ENCODE measurements at regions not wholly inside any gene's neighbourhood (a gene's known extent, or its start where the extent isn't known, plus 50 kb on each side); places are given as distances from the start of the nearest gene placed in this dataset.

DNA sequence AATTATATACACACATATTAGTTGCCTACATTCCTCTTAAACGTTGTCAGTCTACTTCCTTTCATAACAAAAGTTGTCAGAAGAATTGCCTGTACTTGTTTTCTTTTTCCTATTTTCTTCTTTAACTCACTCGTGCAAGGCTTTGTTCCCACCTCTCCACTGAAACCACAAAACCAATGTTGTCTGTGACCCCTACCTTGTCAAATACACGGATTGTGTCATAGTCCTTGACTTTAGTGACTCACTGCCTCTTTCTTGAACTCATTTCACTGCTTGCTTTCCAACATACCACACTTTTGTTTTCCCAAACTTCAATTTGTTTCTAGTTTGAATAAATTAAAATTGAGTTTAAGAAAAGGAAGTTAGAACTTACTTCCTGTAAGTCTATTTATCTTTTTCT lies 283.9 kb upstream of the AGA start:
- DNase-seq (ENCODE audit: extremely low spot score): no peak
- Histone ChIP-seq H3K4me1 (no peaks in the 10 kb centered on the region), H3K27ac (replicated peaks in 1 of 4) (no peak overlapping the region), H3K4me3 (no peak overlapping the region), H3K27me3 (no peaks in the 10 kb centered on the region), H3K36me3 (no peaks in the 10 kb centered on the region), H3K9me3 (no peaks in the 10 kb centered on the region)
- TF ChIP-seq POLR2AphosphoS5 (IDR thresholded peaks at IDR 0.05) (no peak), POLR2A (IDR thresholded peaks at IDR 0.05; ENCODE audit: low read depth) (no peak), EP300 (IDR thresholded peaks at IDR 0.05) (no peak)
- TF ChIP-seq, protein P1, sequence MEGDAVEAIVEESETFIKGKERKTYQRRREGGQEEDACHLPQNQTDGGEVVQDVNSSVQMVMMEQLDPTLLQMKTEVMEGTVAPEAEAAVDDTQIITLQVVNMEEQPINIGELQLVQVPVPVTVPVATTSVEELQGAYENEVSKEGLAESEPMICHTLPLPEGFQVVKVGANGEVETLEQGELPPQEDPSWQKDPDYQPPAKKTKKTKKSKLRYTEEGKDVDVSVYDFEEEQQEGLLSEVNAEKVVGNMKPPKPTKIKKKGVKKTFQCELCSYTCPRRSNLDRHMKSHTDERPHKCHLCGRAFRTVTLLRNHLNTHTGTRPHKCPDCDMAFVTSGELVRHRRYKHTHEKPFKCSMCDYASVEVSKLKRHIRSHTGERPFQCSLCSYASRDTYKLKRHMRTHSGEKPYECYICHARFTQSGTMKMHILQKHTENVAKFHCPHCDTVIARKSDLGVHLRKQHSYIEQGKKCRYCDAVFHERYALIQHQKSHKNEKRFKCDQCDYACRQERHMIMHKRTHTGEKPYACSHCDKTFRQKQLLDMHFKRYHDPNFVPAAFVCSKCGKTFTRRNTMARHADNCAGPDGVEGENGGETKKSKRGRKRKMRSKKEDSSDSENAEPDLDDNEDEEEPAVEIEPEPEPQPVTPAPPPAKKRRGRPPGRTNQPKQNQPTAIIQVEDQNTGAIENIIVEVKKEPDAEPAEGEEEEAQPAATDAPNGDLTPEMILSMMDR (IDR thresholded peaks at IDR 0.05): no peak
- WGBS: 46% methylated on average over 3 of the region's 3 CpGs
- intact Hi-C loops (cut with DNase I): no loop called here

DNA sequence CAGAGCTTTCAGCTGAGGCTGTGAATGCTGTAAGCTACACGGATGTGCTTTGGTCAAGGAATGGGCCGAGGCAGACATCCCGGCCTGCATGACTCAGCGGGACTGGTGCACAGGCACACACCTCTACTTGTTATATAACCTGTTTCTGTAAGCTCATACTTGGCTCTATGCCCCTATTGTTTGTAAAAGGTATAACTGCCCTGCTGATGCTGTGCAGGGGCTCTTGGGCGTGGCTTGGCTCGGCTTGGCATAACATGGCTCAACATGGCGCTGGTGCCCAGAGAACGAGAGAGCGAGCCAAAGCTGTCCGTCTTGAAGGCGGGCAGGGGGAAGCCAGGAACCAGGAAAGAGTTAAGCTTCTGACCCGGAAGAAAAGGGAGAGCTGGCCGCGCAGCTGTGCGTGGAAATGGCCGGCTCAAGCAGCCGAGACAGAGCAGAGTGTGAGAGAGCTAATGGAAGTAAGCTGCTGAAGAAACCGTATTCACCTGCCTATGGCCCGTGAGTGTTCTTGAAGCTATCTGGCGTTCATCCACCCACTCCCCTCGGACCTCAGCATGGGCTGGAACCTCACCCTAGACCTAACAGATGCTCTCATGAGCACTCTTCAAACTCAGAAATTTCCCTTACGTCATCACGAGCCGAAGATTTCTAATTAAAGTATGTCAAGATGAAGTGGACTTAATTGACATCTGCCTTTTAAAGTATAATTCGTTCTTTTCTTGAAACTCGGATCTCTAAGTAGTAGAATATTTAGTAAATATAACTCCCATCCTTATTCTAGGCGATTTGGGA lies 286.3 kb upstream of the AGA start:
- no peaks in the 10 kb centered on the region for H3K36me3 ChIP-seq
- intact Hi-C loops (cut with DNase I): no loop called here
- H3K4me3 ChIP-seq: no peak overlapping the region
- no peaks in the 10 kb centered on the region for H3K27me3 ChIP-seq
- H3K9me3 ChIP-seq: no peaks in the 10 kb centered on the region
- DNase-seq (ENCODE audit: extremely low spot score): no peak
- no peaks in the 10 kb centered on the region for H3K4me1 ChIP-seq
- TF ChIP-seq, protein P1 (IDR thresholded peaks at IDR 0.05): no peak
- TF ChIP-seq POLR2AphosphoS5 (IDR thresholded peaks at IDR 0.05): no peak
- no peak for TF ChIP-seq POLR2A (IDR thresholded peaks at IDR 0.05; ENCODE audit: low read depth)
- TF ChIP-seq EP300 (IDR thresholded peaks at IDR 0.05): no peak
- no peak overlapping the region for H3K27ac ChIP-seq (replicated peaks in 1 of 4)
- WGBS: 75% methylated on average over 26 of the region's 27 CpGs

DNA sequence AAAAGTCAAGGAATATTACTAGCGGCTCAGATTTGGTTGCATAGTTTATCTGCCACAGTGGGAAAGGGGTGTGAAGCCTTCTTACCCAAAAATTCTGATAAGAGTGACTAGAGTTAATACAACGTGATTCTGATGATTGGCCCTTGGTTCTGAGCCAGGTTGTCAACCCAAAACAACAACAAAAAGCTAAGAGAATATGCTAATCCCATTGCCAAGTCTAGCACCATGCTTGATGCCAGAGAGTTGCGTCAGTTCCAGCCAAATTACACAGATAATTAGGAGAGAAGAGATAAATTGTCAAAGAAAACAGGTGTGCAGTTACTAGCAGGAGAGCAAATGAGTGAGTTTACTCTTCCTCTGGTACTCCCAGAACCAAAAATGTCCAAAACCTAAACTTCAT lies 287.4 kb upstream of the AGA start:
- Histone ChIP-seq H3K4me3 (no peak overlapping the region), H3K27me3 (no peaks in the 10 kb centered on the region), H3K4me1 (no peaks in the 10 kb centered on the region), H3K36me3 (no peaks in the 10 kb centered on the region), H3K9me3 (no peaks in the 10 kb centered on the region), H3K27ac (replicated peaks in 1 of 4) (no peak overlapping the region)
- TF ChIP-seq, protein P1 (IDR thresholded peaks at IDR 0.05): no peak
- no peak for TF ChIP-seq POLR2A (IDR thresholded peaks at IDR 0.05; ENCODE audit: low read depth)
- TF ChIP-seq POLR2AphosphoS5 (IDR thresholded peaks at IDR 0.05): no peak
- no peak for TF ChIP-seq EP300 (IDR thresholded peaks at IDR 0.05)
- WGBS: 52% methylated on average over 3 of the region's 3 CpGs
- DNase-seq (ENCODE audit: extremely low spot score): no peak
- intact Hi-C loops (cut with DNase I): no loop called here

DNA sequence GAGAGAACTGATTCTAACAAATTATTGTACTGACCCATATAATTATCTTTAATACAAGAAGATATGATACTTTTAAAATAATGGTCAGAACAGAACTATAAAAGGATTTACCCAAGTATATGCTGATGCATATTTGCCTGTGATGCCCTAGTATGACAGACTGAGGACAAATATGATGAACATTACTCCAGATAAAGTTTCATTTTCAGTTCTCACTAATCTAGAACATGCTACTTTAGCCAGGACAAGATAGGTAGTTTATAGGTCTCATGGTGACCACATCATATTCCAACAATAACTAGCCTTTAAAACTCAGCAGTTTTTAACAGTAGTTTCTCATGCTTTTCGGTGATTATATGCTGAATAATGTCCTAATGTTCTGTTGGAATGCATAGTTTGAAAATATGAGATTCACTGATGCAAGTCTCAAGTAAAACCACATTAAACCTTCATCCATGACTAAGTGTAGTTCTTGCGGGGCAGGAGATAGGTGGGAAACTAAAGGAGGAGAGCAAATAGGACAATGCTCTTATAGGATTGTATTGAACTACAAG lies 295.2 kb upstream of the AGA start:
- Histone ChIP-seq H3K9me3 (no peaks in the 10 kb centered on the region), H3K27ac (replicated peaks in 1 of 4) (no peak overlapping the region), H3K36me3 (no peaks in the 10 kb centered on the region), H3K4me1 (no peaks in the 10 kb centered on the region), H3K4me3 (no peak overlapping the region), H3K27me3 (no peaks in the 10 kb centered on the region)
- WGBS: 88% methylated on average over 2 of the region's 2 CpGs
- no peak for DNase-seq (ENCODE audit: extremely low spot score)
- intact Hi-C loops (cut with DNase I): no loop called here
- TF ChIP-seq, protein P1 (IDR thresholded peaks at IDR 0.05): no peak
- TF ChIP-seq EP300 (IDR thresholded peaks at IDR 0.05) (no peak), POLR2AphosphoS5 (IDR thresholded peaks at IDR 0.05) (no peak), POLR2A (IDR thresholded peaks at IDR 0.05; ENCODE audit: low read depth) (no peak)

Data from esophagus muscularis mucosa (tissue), 4 donors.